IPS-NIHi7 (cell line): ENCODE measurements at regions not wholly inside any gene's neighbourhood (a gene's known extent, or its start where the extent isn't known, plus 50 kb on each side); places are given as distances from the start of the nearest gene placed in this dataset.
"Not testable (repeated sequence)": the region's sequence is repeated elsewhere in the genome, so short reads cannot be mapped to it uniquely, and the experiment has no call there.

ENCODE experiments used
- DNase-seq: peaks from one replicate; pipeline ENCODE4 v3.0.0; 2012; ENCODE audit warnings: mixed read lengths; ENCODE audit errors: extremely low spot score

DNA sequence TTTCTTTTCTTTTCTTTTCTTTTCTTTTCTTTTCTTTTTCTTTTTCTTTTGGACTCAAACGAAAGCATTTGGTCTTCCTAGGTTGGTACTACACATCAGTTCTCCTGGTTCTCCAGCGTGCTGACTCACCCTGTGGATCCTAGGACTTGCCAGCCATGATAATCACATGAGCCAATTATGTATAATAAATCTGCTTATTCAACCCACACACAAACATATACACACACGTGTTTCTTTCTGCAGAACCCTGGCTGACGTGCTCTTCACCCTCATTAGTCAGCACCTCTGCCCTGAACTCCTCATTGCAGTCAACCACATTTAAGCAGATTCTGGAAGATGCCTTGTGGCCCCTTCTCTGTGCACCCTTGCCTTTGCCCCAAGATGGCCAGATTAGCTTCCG lies 162.4 kb upstream of the MYT1L start:
- no peak for DNase-seq

DNA sequence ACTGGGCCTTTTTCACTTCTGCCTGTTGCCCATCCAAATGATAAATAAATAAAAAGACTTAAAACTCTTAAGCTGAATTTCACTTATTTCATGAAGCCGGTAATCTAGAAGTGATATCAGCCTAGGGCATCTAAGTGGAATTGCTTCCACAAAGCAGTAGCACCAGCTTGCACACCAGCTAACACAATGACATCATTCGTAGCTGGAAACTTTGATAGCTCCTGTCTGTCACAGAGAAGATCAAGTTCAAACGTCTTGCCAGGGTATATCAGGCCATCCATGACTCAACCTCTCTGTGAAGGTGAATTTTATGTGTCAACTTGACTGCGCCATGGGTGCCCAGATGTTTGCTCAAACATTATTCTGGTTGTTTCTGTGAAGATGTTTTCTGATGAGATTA lies 161.7 kb upstream of the MYT1L start:
- DNase-seq = no peak

DNA sequence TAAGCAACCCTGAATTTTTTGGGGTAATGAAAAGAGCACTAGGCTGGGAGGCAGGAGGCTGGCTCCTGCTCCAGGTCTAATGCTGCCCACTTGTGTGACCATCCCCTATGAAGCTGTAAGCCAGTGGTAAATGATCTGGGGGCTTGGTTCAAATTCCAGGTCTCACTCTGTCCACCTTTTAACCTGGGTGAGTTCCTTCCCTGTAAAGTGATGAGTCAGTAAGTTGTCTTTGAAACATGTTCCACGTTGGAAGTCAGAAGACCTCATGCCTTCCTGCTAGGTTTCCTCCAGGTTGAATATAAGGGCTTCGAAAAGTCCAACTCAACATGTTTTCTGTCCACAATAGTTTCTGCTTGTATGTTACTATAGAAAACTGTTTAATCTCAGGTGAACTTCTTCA lies 160.9 kb upstream of the MYT1L start:
- no peak for DNase-seq

DNA sequence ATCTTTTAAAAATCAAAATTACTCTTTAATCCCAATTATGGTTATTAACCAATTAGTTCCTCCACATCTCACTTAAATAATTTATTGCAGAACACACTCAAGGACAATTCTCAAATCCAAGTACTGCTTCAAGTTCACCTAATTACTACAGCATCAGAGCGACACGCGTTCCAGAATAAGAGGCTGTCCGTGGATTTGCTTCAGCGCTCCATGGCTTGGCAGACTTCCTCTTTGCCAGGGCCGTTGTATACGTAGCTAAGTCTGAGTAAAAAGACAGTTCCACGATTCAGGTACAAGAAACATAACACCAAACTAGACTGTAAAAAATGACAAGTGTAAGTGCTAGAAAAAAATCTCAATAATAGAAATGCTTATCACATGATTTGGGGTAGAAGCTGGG lies 153.2 kb upstream of the MYT1L start:
- no peak for DNase-seq

DNA sequence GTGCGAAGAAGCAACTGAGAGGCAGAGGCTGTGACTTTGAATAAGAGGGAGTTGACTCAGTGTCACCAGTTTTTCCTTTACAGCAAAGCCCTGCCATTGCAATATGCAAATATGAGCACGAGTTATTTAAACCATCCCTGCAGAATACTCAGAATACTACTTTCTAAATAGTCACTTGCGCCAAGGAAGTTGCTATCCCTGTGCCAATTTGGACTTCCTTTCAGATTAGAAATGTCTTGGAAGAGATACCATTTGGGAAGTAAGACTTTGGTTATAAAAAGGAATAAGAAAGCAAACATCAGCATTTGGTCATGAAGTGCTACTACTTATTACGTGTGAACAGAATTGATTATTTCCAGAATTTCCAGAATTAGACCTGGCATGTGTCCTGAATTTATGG lies 151.8 kb upstream of the MYT1L start:
- DNase-seq = no peak

DNA sequence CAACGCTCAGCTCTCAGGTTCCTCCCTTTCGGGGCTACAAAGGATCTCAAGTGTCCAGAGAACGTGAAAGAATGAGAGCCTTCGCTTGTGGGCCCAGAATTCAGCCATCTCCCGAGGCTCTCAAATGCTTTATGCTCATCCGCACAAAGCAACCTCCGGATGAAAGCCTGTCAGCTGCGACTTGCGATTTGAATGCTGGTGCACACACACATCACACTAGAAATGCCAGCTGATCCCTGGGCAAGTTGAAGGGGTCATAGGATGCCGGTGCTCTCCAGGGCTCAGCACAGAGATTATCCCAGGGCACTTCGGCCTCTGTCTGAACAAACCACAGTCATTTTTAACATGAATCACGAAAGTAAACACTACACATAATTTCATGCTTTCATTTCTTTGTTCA lies 141.8 kb upstream of the MYT1L start:
- DNase-seq = no peak

DNA sequence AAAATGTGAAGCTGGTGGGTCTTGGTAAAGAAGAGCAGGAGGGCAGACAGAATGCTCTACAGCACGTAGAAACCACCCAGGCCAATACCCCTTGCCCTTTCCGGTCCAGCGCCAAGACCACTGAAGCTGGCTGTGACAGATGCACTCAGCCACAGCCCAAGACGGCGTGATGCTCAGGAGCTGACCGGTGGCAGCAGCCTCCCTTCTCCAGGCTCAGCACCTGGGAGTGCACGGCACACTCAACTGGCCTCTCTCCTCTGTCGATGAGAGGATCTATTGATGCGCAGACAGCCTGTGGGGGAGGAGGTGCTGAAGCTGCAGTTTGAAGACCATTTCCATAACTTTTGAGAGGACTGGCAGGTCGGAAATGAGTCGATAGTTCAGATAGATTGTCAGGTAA lies 141.0 kb upstream of the MYT1L start:
- DNase-seq = no peak

DNA sequence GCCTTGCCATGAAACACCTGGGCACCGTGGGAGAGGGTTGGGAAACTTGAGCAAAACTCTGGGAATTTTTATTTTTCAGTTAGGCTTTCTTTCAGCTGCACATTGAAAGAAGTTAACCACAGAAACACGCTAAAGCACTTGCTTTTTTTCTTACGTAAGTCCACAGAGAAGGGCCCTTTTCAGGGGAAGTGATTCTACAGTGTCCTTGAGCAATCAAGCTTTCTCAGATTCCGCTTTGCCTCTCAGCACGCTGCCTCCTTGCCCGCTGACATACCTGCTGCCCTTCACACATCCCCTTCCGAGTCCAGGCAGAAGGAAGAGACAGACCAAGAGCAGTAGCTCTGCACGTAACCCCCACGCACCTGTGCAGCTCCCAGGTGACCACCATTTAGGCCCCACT lies 135.5 kb upstream of the MYT1L start:
- no peak for DNase-seq

DNA sequence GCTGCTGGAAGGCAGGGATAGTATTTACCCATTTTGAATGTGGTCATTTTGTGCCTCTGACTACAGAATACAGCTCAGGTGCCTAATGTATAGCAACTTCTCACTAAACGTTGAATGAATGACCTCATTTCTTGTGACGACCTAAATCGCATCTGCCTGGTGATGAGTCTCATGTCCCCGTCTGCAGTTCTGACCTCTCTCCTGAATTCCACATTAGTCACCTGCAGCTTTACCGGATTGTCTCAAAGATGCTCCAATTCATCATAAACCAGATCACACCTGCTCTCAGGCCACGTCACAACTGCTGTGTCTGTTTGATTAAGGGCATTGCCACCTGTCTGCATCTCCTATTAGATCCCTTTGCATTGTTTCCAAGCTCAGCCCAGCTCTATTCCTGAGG lies 133.6 kb upstream of the MYT1L start:
- no peak for DNase-seq

DNA sequence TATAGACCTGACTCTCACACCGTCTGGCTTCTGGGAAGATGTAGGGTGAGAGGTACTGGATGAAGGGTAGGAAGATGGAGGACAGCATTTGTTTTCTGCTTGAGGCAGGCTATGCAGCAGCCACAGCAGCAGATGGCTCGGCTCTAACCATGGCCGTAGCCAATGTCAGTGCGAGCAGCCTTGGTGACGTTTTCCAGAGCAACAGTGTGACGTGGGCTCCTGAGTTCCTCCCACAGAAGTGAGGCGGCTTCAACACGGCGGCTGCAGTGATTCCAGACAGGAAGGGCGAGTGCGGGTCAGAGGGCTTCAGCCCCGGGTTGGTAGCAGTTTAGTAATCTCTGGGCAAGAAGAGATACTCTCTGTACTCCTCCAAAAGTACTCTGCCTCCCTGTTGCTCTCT lies 133.0 kb upstream of the MYT1L start:
- no peak for DNase-seq

DNA sequence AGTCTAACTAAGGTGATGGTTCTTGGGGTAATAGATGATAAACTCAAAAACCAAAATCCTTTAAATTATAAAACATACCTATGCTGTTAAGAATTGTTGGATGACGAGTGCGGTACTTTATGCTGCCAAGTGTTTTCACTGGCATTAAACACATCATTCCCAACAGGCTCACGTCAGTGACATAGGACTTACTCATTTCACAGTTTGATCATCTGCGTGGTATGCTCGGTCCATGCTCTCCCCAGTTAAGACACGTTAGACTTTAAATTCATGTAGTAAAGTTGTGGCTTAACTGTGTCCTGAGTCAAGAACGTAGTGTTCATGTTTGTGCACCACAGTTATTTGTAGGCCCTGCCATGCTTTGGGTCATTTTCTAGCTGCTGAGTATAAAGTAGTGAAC lies 125.6 kb upstream of the MYT1L start:
- no peak for DNase-seq

DNA sequence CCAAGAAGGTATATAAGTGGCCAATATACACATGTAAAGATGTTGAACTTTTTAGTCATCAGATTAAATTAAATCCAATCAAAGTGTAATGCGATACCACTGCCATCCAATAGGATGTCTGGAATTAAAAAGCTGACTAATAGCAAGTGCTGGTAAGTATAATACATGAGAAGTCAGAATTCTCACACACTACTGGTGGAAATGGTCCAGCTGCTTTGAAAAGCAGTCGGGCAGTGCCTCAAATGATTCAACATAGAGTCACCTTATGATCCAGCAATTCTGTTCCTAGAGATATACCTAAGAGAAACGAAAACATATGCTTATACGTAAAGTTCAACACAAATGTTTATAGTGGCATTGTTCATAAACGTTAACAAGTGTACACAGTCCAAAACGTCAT lies 124.1 kb upstream of the MYT1L start:
- DNase-seq = no peak

DNA sequence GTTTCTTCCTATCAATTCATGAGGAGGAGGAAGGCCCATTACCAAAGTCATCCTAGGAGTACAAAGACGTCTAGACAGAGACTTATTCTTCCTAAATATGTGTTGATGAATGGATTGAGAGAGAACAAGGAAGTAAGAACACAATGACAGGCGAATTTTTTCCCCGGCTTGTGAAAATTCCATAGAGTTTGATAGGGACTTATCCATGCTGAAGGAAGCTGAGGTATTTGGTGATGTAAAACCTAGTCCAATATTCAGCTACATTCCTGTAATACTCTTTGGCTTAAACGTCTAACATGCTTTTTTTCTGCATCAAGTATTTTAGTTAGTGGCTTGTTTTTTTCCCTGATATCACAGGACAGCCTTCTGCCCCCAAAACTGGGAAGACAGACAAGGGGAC lies 121.9 kb upstream of the MYT1L start:
- DNase-seq = no peak

DNA sequence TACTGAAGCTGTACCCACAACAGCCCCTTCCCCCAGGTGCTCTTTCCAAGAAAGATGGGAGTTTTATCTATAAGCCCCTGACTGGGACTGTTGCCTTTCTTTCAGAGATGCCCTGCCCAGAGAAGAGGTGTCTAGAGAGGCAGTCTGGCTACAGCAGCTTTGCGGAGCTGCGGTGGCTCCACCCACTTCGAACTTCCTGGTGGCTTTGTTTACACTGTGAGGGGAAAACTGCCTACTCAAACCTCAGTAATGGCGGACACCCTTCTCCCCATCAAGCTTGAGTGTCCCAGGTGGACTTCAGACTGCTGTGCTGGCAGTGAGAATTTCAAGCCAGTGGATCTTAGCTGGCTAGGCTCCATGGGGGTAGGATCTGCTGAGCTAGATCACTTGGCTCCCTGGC lies 120.2 kb upstream of the MYT1L start:
- DNase-seq = not testable (repeated sequence)

DNA sequence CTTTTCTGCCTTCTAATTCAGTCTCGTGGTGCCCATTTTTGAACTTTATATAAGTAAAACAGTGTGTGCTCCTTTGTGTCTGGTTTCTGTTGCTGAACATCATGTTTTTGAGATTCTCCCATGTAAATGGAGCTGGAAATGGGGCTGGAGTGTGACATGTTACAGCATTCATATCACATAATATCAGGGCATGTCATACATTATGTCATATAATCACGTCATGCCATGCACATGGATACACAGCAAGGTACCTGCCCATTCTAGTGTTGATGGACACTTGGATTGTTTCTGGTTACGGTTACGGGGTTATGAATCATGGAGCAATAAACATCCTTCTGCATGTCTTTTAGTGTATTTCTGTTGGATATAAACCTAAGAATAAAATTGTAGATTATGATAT lies 117.1 kb upstream of the MYT1L start:
- no peak for DNase-seq

DNA sequence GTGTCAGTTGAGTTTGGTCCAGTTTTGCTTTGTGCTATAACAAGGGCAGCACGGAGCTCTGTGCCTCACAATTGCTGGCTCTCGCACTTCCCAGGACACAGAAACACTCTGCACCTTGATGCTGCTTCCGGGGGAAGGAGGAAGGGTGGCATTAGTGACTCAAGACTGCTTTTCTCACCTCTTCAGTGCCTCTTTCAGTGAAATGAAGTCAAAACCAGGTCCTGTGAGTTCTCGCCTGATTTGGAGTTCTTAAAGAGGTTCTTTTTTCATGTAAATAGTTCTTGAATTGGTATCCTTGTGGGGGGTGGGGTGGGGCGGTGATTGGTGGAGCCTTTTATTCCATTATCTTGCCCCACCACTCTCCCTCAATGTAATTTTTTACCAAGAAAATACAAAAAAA lies 91.5 kb upstream of the MYT1L start:
- DNase-seq = peak; percentile 10

DNA sequence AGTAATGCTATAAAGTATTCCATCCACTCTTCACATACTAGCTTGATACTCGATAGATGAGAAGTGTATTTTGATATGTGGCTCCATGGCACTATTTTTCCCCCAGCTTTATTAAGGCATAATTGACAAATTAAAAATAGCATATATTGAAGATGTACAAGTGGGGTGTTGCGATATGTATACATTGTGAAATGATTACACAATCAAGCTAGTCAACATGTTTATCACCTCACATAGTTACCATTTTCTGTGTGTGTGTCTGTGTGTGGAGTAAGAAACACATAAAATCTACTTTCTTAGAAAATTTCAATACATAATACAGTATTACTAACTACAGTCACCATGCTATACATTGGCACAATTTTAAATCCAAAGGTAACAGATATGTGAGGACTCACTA lies 82.5 kb upstream of the MYT1L start:
- DNase-seq = no peak

DNA sequence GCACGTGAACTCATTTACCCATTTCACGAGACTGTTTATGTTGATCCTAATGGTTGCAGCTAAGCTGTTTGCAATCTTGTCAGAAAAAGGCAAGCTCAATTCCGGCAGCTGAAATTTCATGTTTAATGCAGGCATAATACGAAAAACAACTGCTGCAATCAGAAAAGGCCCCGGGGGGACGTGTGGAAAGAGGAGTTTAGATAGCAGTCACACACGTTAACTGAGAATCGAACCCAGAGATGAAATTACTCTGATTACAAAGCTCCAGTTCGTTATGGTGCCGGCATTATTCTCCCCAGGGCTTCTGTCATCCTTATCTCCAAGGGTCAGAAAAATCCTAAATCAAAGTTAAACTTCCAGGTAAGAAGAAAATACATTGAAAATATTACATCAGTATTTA lies 79.9 kb upstream of the MYT1L start:
- no peak for DNase-seq

DNA sequence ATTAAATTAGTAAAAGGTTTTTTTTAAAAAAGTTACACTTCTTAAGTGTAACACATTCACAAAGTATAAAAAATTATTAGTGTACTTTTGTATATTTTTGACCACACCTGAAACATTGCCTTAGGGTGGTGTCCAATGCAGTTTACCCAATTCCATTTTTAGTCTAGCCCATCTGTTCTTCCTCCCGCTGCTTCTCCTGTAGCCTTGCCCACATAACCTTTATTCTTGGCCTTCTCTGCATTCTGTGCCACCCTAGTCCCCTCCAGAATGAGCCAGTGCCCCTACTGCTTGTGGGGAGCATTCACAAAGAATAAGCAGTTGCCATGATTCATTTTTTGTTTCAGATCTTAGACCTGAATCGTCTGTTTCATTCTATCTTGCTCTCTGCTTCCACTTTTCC lies 78.4 kb upstream of the MYT1L start:
- DNase-seq = no peak

DNA sequence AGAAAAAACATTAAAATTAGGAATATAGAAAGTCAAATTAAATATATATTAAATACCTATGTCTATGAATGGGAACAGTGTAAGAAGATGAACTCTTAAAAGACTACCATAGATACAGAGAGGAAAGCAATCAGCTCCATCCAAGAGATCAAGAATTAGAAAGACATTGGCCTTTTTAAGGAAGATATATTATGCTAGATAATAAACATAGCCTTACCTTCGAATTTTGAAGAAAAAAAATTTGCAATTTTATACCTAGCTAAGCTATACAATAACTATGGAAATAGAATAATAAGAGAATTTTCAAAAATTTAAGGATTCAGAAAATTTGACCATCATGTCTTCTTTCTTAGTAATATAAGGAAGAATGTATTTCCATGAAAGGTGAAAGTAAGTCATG lies 74.7 kb upstream of the MYT1L start:
- DNase-seq = no peak

DNA sequence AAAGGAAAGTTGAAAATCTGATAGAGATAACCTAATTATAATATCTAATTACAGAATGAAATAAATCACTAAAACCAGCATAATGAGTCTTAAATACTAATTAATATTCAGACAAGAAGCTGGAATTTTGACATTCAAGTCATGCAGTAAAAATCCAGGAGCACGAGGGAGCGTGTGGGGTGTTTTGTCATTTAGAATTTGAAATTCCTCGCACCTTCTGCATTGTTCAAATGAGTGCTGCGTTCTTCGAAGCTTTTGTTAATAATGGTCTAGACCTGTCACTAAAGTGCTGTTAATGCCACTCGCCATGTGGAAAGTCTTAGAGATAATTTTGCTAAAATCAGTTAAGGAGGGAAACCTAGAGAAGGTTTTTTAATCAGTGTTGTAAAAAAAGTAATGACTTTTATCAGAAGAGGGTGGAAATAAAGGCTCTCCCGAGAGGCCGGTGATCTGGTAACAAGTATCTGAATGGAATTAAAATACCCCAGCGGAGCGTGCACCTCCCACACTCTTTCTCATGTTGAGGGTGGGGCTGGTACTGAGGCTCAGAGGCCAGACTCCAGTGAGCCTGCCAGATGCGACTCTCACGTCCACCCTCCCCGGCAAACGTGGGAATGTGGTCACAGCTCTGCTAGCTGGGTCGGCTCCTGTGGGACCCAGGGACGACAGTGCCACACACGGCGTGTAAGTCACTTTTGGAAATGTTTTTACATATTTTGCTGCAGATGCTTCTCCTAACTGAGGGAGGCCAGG lies 69.4 kb upstream of the MYT1L start:
- no peak for DNase-seq

DNA sequence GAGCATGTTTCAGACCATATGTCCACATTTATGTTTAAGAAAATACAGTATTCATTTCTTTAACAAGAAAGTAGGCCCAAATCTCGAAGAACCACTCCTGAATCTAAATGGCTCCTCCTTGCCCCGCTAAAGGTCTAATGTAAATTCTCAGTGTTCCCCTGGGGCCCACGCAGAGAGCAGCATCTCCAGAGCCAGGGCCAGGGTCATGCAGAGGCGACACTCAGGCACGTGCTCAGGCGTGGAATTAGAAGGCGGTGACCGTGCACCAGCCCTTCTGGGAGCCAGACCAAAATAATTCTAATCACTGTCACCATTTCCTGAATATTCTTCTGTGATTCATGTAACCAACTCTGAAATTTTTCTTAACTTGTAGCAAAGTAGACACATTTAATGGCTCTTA lies 68.3 kb upstream of the MYT1L start:
- DNase-seq = no peak

DNA sequence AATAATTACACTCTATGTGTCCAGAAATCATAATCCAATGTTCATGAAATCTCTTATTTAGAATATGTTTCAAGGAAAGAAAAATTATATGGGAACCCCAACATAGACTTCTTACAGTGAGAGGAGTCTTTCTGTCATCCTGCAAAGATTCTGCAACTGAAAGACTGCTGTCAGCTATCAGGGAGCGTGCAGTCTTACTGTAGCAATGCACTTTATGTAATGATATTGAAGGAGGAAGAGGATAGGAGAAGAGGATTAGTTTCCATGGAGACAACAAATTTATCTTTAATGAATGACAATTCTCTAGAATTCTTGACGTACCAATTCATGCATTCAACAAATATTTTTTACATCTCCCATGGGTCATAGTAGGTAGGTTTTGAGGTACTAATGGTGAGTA lies 61.3 kb upstream of the MYT1L start:
- no peak for DNase-seq

DNA sequence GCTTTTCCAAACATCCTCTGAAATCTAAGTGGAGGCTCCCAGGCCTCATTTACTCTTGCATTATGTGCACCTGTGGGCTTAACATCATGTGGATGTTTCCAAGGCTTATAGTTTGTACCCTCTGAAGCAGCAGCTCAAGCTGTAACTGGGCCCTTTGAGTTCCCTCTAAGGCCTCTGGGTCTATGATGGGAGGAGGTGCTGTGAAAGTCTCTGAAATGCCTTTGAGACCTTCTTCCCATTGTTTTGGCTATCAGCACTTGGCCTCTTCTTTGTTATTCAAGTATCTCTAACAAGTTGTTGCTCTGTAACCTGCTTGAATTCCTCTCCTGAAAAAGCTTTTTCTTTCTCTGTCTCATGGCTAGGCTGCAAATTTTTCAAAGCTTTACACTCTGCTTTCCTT lies 58.1 kb upstream of the MYT1L start:
- no peak for DNase-seq
